Trophoblast cell (in vitro differentiated cells and primary cell): ENCODE measurements at regions not wholly inside any gene's neighbourhood (a gene's known extent, or its start where the extent isn't known, plus 50 kb on each side); places are given as distances from the start of the nearest gene placed in this dataset.

Experiments
- DNase-seq, 2 donors: peaks; one replicate each; pipeline ENCODE4 v3.0.0-alpha.2; 2016
- H2AFZ ChIP-seq: 2 replicates; pipeline ENCODE4 v1.6.1; 2013; ENCODE audit warnings: low read length, moderate library complexity, mild to moderate bottlenecking; ENCODE audit not compliant: insufficient read depth, poor library complexity
- H2AK5ac ChIP-seq: 2 replicates; pipeline ENCODE4 v1.6.1; 2013; ENCODE audit warnings: mild to moderate bottlenecking, low read length
- H2BK120ac ChIP-seq: 2 replicates; pipeline ENCODE4 v1.6.1; 2013; ENCODE audit warnings: low read length, mild to moderate bottlenecking, moderate library complexity; ENCODE audit not compliant: insufficient read depth, poor library complexity
- H2BK12ac ChIP-seq: 2 replicates; pipeline ENCODE4 v1.6.1; 2013; ENCODE audit warnings: mild to moderate bottlenecking, low read length, moderate library complexity
- H2BK5ac ChIP-seq: 2 replicates; pipeline ENCODE4 v1.6.1; 2013; ENCODE audit warnings: low read length, low read depth, moderate library complexity, mild to moderate bottlenecking; ENCODE audit not compliant: poor library complexity
- H3K14ac ChIP-seq: 2 replicates; pipeline ENCODE4 v1.6.1; 2013; ENCODE audit warnings: mild to moderate bottlenecking, low read length
- H3K18ac ChIP-seq: 2 replicates; pipeline ENCODE4 v1.6.1; 2013; ENCODE audit warnings: mild to moderate bottlenecking, low read length
- H3K23ac ChIP-seq: 2 replicates; pipeline ENCODE4 v1.6.1; 2013; ENCODE audit warnings: low read length
- H3K27ac ChIP-seq: 2 replicates; pipeline ENCODE4 v1.5.1; 2013; ENCODE audit warnings: low read depth, mild to moderate bottlenecking, inconsistent platforms, low read length, moderate library complexity
- H3K27me3 ChIP-seq: 2 replicates; pipeline ENCODE4 v1.6.1; 2013; ENCODE audit warnings: inconsistent platforms, mild to moderate bottlenecking, low read length, moderate library complexity; ENCODE audit not compliant: insufficient read depth
- H3K36me3 ChIP-seq, 2 experiments: 1 replicate in 1 of 2; 2 replicates in 1 of 2; pipeline ENCODE4 v1.6.1; 2013; ENCODE audit warnings: low read length in 2 of 2, mild to moderate bottlenecking in 2 of 2, moderate library complexity in 1 of 2; ENCODE audit not compliant: insufficient read depth in 2 of 2, control insufficient read depth in 1 of 2
- H3K4ac ChIP-seq: 2 replicates; pipeline ENCODE4 v1.6.1; 2013; ENCODE audit warnings: low read depth, mild to moderate bottlenecking, low read length, moderate library complexity
- H3K4me1 ChIP-seq, 2 experiments: 1 replicate in 1 of 2; 2 replicates in 1 of 2; pipeline ENCODE4 v1.6.1; 2013; ENCODE audit warnings: low read length in 2 of 2, mild to moderate bottlenecking in 2 of 2, moderate library complexity in 1 of 2; ENCODE audit not compliant: insufficient read depth in 2 of 2, control insufficient read depth in 1 of 2
- H3K4me2 ChIP-seq: 2 replicates; pipeline ENCODE4 v1.6.1; 2013; ENCODE audit warnings: inconsistent platforms, mild to moderate bottlenecking, low read length, moderate library complexity
- H3K4me3 ChIP-seq: 2 replicates; pipeline ENCODE4 v1.5.1; 2013; ENCODE audit warnings: mild to moderate bottlenecking, low read depth, low read length, inconsistent platforms
- H3K79me1 ChIP-seq: one replicate; pipeline ENCODE4 v1.6.1; 2013; ENCODE audit warnings: low read length
- H3K79me2 ChIP-seq: 2 replicates; pipeline ENCODE4 v1.6.1; 2013; ENCODE audit warnings: low read length, mild to moderate bottlenecking; ENCODE audit not compliant: control insufficient read depth, insufficient read depth, poor library complexity
- H3K9ac ChIP-seq: 2 replicates; pipeline ENCODE4 v1.6.1; 2013; ENCODE audit warnings: mild to moderate bottlenecking, low read length
- H3K9me3 ChIP-seq: 2 replicates; pipeline ENCODE4 v1.6.1; 2013; ENCODE audit warnings: low read depth, mild to moderate bottlenecking, control low read depth, inconsistent platforms, low read length; ENCODE audit not compliant: insufficient read depth
- H4K12ac ChIP-seq: 2 replicates; pipeline ENCODE4 v1.6.1; 2013; ENCODE audit warnings: low read depth, mild to moderate bottlenecking, low read length, moderate library complexity
- H4K8ac ChIP-seq: 2 replicates; pipeline ENCODE4 v1.6.1; 2013; ENCODE audit warnings: low read depth, mild to moderate bottlenecking, low read length, moderate library complexity
- H4K91ac ChIP-seq: one replicate; pipeline ENCODE4 v1.6.1; 2013; ENCODE audit warnings: low read depth, mild to moderate bottlenecking, low read length, moderate library complexity
- WGBS: extraction: QIAGEN DNeasy Blood & Tissue Kit; methylation state at CpG from one replicate; pipeline ENCODE4 v1.1.7; 2013; ENCODE audit warnings: missing lambda C conversion rate; ENCODE audit not compliant: insufficient read length, insufficient coverage; ENCODE audit errors: extremely low coverage; 5-methylcytosine and 5-hydroxymethylcytosine counted together

GRCh38 chr1:81409780-81410274 lies 390.9 kb upstream of the ADGRL2 start:
- no peak for DNase-seq
- H2BK12ac ChIP-seq: no peak overlapping the region
- H4K12ac ChIP-seq: no peak overlapping the region
- H3K79me2 ChIP-seq: no peaks in the 10 kb centered on the region
- H3K27me3 ChIP-seq: no peaks in the 10 kb centered on the region
- H3K4me3 ChIP-seq: no peak overlapping the region
- no peak overlapping the region for H4K91ac ChIP-seq
- H3K4me2 ChIP-seq: no peak overlapping the region
- H3K9ac ChIP-seq: no peak overlapping the region
- no peak overlapping the region for H3K4ac ChIP-seq
- no peaks in the 10 kb centered on the region for H3K36me3 ChIP-seq
- H2AK5ac ChIP-seq: no peak overlapping the region
- no peak overlapping the region for H2AFZ ChIP-seq
- H3K23ac ChIP-seq: no peak overlapping the region
- H3K79me1 ChIP-seq: peaks cover 4% of the 10 kb centered on the region
- no peaks in the 10 kb centered on the region for H3K9me3 ChIP-seq
- no CpG with 5 or more reads among the region's 3 CpGs for WGBS
- H3K18ac ChIP-seq: no peak overlapping the region
- no peak overlapping the region for H3K14ac ChIP-seq
- no peak overlapping the region for H2BK120ac ChIP-seq
- H2BK5ac ChIP-seq: no peak overlapping the region
- H3K4me1 ChIP-seq: peaks cover 2% of the 10 kb centered on the region in 2 experiments
- no peak overlapping the region for H3K27ac ChIP-seq
- H4K8ac ChIP-seq: no peak overlapping the region

GRCh38 chr1:81409262-81409661 lies 391.5 kb upstream of the ADGRL2 start:
- Histone ChIP-seq H3K9me3 (no peaks in the 10 kb centered on the region), H3K79me1 (peaks cover 4% of the 10 kb centered on the region), H3K14ac (no peak overlapping the region), H2AFZ (no peak overlapping the region), H4K91ac (no peak overlapping the region), H3K18ac (no peak overlapping the region), H3K23ac (no peak overlapping the region), H3K4me2 (no peak overlapping the region), H4K12ac (no peak overlapping the region), H2AK5ac (no peak overlapping the region), H3K27ac (no peak overlapping the region), H3K36me3 (no peaks in the 10 kb centered on the region), H4K8ac (no peak overlapping the region), H3K4ac (no peak overlapping the region), H2BK12ac (no peak overlapping the region), H3K4me3 (no peak overlapping the region), H3K9ac (no peak overlapping the region), H3K27me3 (no peaks in the 10 kb centered on the region), H3K4me1 (peaks cover 2% of the 10 kb centered on the region in 2 experiments), H2BK120ac (no peak overlapping the region), H2BK5ac (no peak overlapping the region), H3K79me2 (no peaks in the 10 kb centered on the region)
- DNase-seq: no peak

- no peaks in the 10 kb centered on the region for H3K9me3 ChIP-seq
- WGBS: no CpG with 5 or more reads among the region's 6 CpGs
These were observed 392.3 kb upstream of the ADGRL2 start for GRCh38 chr1:81408419-81408818.

GRCh38 chr1:81407000-81407821 lies 393.5 kb upstream of the ADGRL2 start:
- no peak overlapping the region for H3K9ac ChIP-seq
- H3K4me3 ChIP-seq: no peak overlapping the region
- H3K27ac ChIP-seq: no peak overlapping the region
- H2AK5ac ChIP-seq: no peak overlapping the region
- no peak for DNase-seq
- WGBS: no CpG with 5 or more reads among the region's 5 CpGs
- H3K18ac ChIP-seq: no peak overlapping the region
- no peak overlapping the region for H2BK120ac ChIP-seq
- no peaks in the 10 kb centered on the region for H3K27me3 ChIP-seq
- no peak overlapping the region for H2BK12ac ChIP-seq
- peaks cover 4% of the 10 kb centered on the region for H3K79me1 ChIP-seq
- H2BK5ac ChIP-seq: no peak overlapping the region
- H3K4me2 ChIP-seq: no peak overlapping the region
- H3K14ac ChIP-seq: no peak overlapping the region
- H3K23ac ChIP-seq: no peak overlapping the region
- no peak overlapping the region for H4K12ac ChIP-seq
- H3K36me3 ChIP-seq: no peaks in the 10 kb centered on the region
- H3K9me3 ChIP-seq: no peaks in the 10 kb centered on the region
- no peak overlapping the region for H4K8ac ChIP-seq
- H3K4ac ChIP-seq: no peak overlapping the region
- H4K91ac ChIP-seq: no peak overlapping the region
- no peak overlapping the region for H2AFZ ChIP-seq
- H3K79me2 ChIP-seq: no peaks in the 10 kb centered on the region
- H3K4me1 ChIP-seq: peaks cover 0 to 2% of the 10 kb centered on the region in 2 experiments

More at GRCh38 chr1:81408419-81408818, 392.3 kb upstream of the ADGRL2 start:
- no peak overlapping the region for H4K12ac ChIP-seq
- H3K27ac ChIP-seq: no peak overlapping the region
- H3K79me2 ChIP-seq: no peaks in the 10 kb centered on the region
- H4K91ac ChIP-seq: no peak overlapping the region
- H2AFZ ChIP-seq: no peak overlapping the region
- no peak overlapping the region for H3K4me2 ChIP-seq
- H3K4ac ChIP-seq: no peak overlapping the region
- H3K18ac ChIP-seq: no peak overlapping the region
- no peak overlapping the region for H3K9ac ChIP-seq
- no peak overlapping the region for H2AK5ac ChIP-seq
- no peak overlapping the region for H3K4me3 ChIP-seq
- no peak for DNase-seq
- peaks cover 4% of the 10 kb centered on the region for H3K79me1 ChIP-seq
- no peaks in the 10 kb centered on the region for H3K27me3 ChIP-seq
- H2BK120ac ChIP-seq: no peak overlapping the region
- H3K23ac ChIP-seq: no peak overlapping the region
- no peaks in the 10 kb centered on the region for H3K36me3 ChIP-seq
- no peak overlapping the region for H3K14ac ChIP-seq
- H2BK12ac ChIP-seq: no peak overlapping the region
- H3K4me1 ChIP-seq: peaks cover 2% of the 10 kb centered on the region in 2 experiments
- H4K8ac ChIP-seq: no peak overlapping the region
- H2BK5ac ChIP-seq: no peak overlapping the region
